Stomach (tissue), 8 donors: ENCODE measurements at regions not wholly inside any gene's neighbourhood (a gene's known extent, or its start where the extent isn't known, plus 50 kb on each side); places are given as distances from the start of the nearest gene placed in this dataset.

ENCODE experiments used
- DNase-seq, 2 donors: peaks; one replicate each; pipeline versions ENCODE4 v3.0.0 to v3.0.0-alpha.2; 2013 to 2019
- H3K27ac ChIP-seq, 5 donors: fragments of 200-600 bp in 4 of 5; sonication (generic) in 4 of 5; one replicate each; pipeline ENCODE4 v1.5.1; 2013 to 2019; ENCODE audit warnings: mild to moderate bottlenecking in 1 of 5, moderate library complexity in 1 of 5
- H3K27me3 ChIP-seq, 3 donors: fragments of 200-600 bp; sonication (generic); one replicate each; pipeline ENCODE4 v1.5.1; 2017 to 2019; ENCODE audit warnings: mixed run types in 1 of 3
- H3K36me3 ChIP-seq, 4 donors: fragments of 200-600 bp; sonication (generic); 1 replicate in 3 of 4; 2 replicates in 1 of 4; pipeline ENCODE4 v1.5.1; 2016 to 2019
- H3K4me1 ChIP-seq, 4 donors: fragments of 200-600 bp; sonication (generic); one replicate each; pipeline ENCODE4 v1.5.1; 2016 to 2019
- H3K4me3 ChIP-seq, 4 donors: fragments of 200-600 bp; sonication (generic) in 3 of 4; one replicate each; pipeline ENCODE4 v1.5.1; 2016 to 2019; ENCODE audit warnings: mild to moderate bottlenecking in 1 of 4
- H3K9me3 ChIP-seq, 4 donors: fragments of 200-600 bp; sonication (generic); one replicate each; pipeline ENCODE4 v1.5.1; 2016 to 2019
- EP300 ChIP-seq: sonication (generic); formaldehyde crosslinking; IDR thresholded peaks from one replicate; pipeline ENCODE4 v1.6.1; 2017; ENCODE audit warnings: antibody characterized with exemption
- POLR2A ChIP-seq, 4 donors: fragments of 450-650 bp; IDR thresholded peaks; one replicate each; pipeline ENCODE4 v1.6.1; 2016; ENCODE audit warnings: antibody characterized with exemption in 4 of 4, control low read depth in 2 of 4, mild to moderate bottlenecking in 1 of 4, moderate library complexity in 1 of 4
- POLR2AphosphoS5 ChIP-seq, 3 donors: sonication (generic); formaldehyde crosslinking; IDR thresholded peaks; one replicate each; pipeline ENCODE4 v1.6.1; 2016; ENCODE audit warnings: antibody characterized with exemption in 3 of 3
- WGBS, 5 donors: extraction: QIAGEN DNeasy Blood & Tissue Kit in 3 of 5; methylation state at CpG; one replicate each; pipeline versions ENCODE4 v1.1.5 to v1.1.7; 2013 to 2018; 5-methylcytosine and 5-hydroxymethylcytosine counted together
- intact Hi-C: fragments of 100-400 bp; cut with DNase I; formaldehyde crosslinking; loops from one replicate; pipeline ENCODE4 v1.15.1; 2023; ENCODE audit warnings: low total_unique reads
- TF ChIP-seq, protein P1 (sequence below), 7 experiments: fragments of 450-650 bp in 4 of 7; fragments of 200-600 bp in 3 of 7; sonication (generic) in 3 of 7; IDR thresholded peaks; one replicate each; pipeline ENCODE4 v1.5.1; 2016 to 2019; ENCODE audit warnings: antibody characterized with exemption in 7 of 7, control low read depth in 2 of 7, mild to moderate bottlenecking in 1 of 7
- donor health status: healthy with polysubstance abuse.
- donor health status: Bipolar disorder and iron deficiency.
- donor health status: healthy.

DNA sequence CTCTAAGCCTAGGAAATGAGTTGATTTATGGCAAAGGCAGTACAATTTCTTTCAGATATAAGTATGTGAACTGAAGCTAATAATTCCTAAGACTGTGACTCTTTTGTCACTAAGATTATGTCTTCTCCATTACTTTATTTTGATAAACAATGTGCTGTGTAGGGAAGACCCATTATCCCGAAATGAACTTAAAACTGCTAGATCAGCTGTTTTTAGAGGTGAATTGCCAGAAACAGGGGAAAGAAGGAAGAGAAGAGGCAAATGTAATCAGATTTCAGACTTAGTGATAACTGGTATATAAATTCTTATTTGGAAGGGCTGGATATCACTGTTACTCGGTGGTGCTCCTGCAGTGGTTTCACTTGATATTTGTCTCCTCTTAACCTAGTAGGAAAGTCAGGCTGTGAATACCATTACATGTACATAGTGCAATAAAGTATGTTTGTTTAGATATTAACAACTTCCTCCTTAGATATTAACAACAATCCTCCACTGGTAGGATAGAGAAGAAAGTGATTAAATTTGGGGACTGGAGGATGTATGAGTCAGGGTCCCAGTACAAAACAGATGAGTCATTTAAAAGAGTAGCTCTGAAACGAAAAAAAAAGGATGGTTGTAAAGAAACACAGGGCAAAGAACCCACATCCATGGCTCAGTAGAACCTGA is 338.5 kb upstream of the KCNH8 start:
- Histone ChIP-seq H3K27me3 (no peaks in the 10 kb centered on the region), H3K4me1 (no peaks in the 10 kb centered on the region), H3K4me3 (no peak overlapping the region), H3K27ac (no peak overlapping the region), H3K9me3 (no peaks in the 10 kb centered on the region), H3K36me3 (no peaks in the 10 kb centered on the region)
- intact Hi-C loops, result no loop called here
- WGBS, 5 donors, result 40 to 64% (median 59%) methylated on average over 3 of the region's 3 CpGs
- no peak for DNase-seq
- TF ChIP-seq EP300 (no peak), POLR2AphosphoS5 (IDR thresholded peaks at IDR 0.05) (no peak), POLR2A (IDR thresholded peaks at IDR 0.05) (no peak)
- TF ChIP-seq, protein P1, sequence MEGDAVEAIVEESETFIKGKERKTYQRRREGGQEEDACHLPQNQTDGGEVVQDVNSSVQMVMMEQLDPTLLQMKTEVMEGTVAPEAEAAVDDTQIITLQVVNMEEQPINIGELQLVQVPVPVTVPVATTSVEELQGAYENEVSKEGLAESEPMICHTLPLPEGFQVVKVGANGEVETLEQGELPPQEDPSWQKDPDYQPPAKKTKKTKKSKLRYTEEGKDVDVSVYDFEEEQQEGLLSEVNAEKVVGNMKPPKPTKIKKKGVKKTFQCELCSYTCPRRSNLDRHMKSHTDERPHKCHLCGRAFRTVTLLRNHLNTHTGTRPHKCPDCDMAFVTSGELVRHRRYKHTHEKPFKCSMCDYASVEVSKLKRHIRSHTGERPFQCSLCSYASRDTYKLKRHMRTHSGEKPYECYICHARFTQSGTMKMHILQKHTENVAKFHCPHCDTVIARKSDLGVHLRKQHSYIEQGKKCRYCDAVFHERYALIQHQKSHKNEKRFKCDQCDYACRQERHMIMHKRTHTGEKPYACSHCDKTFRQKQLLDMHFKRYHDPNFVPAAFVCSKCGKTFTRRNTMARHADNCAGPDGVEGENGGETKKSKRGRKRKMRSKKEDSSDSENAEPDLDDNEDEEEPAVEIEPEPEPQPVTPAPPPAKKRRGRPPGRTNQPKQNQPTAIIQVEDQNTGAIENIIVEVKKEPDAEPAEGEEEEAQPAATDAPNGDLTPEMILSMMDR (IDR thresholded peaks at IDR 0.05), result no peak

DNA sequence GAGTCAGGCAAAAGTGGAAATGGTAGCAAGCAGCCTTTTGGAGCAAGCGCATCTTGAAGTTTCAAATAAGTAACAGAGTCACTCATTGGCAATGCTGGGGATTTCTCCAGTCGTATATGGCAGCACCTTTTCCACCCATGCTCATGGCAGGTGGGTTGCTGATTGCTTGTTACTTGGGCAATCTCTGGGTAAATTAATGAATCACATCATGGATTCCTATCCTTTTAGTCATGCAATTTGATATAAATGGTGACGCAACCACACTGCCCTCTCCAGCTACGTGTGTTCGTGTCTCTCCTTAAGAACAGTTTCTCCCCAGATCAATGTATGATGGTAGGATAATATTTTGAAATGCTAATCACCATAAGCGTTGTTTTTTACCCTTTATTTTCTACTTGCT is 339.9 kb upstream of the KCNH8 start:
- Histone ChIP-seq H3K4me3 (no peak overlapping the region), H3K4me1 (no peaks in the 10 kb centered on the region), H3K36me3 (no peaks in the 10 kb centered on the region), H3K9me3 (no peaks in the 10 kb centered on the region), H3K27ac (no peak overlapping the region), H3K27me3 (no peaks in the 10 kb centered on the region)
- DNase-seq, result no peak
- intact Hi-C loops, result no loop called here
- WGBS, 5 donors, result 88 to 96% (median 91%) methylated on average over 6 of the region's 6 CpGs
- TF ChIP-seq, protein P1 (IDR thresholded peaks at IDR 0.05), result no peak
- TF ChIP-seq POLR2A (IDR thresholded peaks at IDR 0.05) (no peak), EP300 (no peak), POLR2AphosphoS5 (IDR thresholded peaks at IDR 0.05) (no peak)

DNA sequence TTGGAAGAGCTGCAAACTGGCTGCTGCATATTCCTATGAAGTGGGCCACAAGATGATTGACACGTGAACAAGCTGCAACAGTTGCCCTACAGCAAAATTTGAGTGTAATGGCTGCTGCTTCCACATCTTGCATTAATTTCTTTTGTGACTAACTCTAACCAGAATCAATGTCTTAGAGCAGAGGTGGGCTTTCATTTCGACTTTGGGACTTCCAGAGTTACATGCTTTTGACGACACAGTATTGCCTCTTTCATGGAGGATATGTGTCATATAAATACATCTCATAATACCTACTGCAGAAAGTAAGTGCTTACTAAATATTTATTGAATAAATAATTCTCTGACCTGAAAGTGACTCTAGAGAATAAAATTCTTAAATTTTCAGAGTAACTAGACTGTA is 340.7 kb upstream of the KCNH8 start:
- Histone ChIP-seq H3K4me3 (no peak overlapping the region), H3K4me1 (no peaks in the 10 kb centered on the region), H3K27me3 (no peaks in the 10 kb centered on the region), H3K36me3 (no peaks in the 10 kb centered on the region), H3K9me3 (no peaks in the 10 kb centered on the region), H3K27ac (no peak overlapping the region)
- no peak for TF ChIP-seq EP300
- TF ChIP-seq, protein P1 (IDR thresholded peaks at IDR 0.05), result no peak
- TF ChIP-seq POLR2AphosphoS5 (IDR thresholded peaks at IDR 0.05), result no peak
- no peak for TF ChIP-seq POLR2A (IDR thresholded peaks at IDR 0.05)
- no peak for DNase-seq
- WGBS, 5 donors, result 65 to 83% (median 77%) methylated on average over 3 of the region's 3 CpGs
- intact Hi-C loops, result no loop called here

DNA sequence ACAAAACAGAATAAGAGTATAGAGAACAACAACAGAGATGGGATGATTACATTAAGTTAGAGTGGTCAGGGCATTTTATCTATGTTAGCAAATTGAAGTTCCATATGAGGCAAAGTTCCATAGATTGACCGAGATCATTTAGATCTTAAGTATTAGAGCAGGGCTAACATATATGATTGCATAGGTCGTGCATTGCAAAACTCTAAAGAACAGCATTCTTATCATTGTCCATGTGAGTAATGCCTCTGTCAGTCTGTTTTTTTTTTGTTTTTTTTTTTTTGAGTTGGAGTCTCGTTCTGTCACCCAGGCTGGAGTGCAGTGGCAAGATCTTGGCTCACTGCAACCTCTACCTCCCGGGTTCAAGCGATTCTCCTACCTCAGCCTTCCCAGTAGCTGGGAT is 341.7 kb upstream of the KCNH8 start:
- Histone ChIP-seq H3K4me3 (no peak overlapping the region), H3K36me3 (no peaks in the 10 kb centered on the region), H3K27ac (no peak overlapping the region), H3K9me3 (no peaks in the 10 kb centered on the region), H3K27me3 (no peaks in the 10 kb centered on the region), H3K4me1 (no peaks in the 10 kb centered on the region)
- intact Hi-C loops, result no loop called here
- no peak for DNase-seq
- WGBS, 5 donors, result 76 to 82% (median 80%) methylated on average over 5 of the region's 5 CpGs
- no peak for TF ChIP-seq POLR2AphosphoS5 (IDR thresholded peaks at IDR 0.05)

DNA sequence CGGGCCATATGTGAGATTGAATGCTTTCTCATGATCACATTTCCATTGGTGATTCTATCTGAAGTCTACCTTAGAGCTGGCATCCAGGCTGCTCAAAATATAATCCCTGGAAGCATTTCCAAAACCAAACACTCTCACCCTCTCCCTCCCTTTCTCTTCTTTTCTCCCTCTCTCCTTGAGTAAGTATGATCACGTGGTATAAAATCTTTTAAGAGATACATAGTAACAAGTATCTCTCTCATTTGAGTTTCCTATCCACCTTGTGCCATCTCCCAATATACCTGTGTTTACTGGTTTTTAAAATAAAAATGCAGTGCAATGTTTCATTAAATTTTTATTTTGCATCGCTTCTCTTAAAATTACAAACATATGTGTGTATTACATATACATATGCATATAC is 350.9 kb upstream of the KCNH8 start:
- H3K4me1 ChIP-seq, result no peaks in the 10 kb centered on the region
- no peaks in the 10 kb centered on the region for H3K27me3 ChIP-seq
- no peak overlapping the region for H3K27ac ChIP-seq
- DNase-seq, result no peak
- H3K9me3 ChIP-seq, result no peaks in the 10 kb centered on the region
- 86 to 95% (median 93%) methylated on average over 3 of the region's 3 CpGs for WGBS, 5 donors
- no peaks in the 10 kb centered on the region for H3K36me3 ChIP-seq
- TF ChIP-seq POLR2A (IDR thresholded peaks at IDR 0.05) (no peak), POLR2AphosphoS5 (IDR thresholded peaks at IDR 0.05) (no peak), EP300 (no peak)
- TF ChIP-seq, protein P1 (IDR thresholded peaks at IDR 0.05), result no peak
- no peak overlapping the region for H3K4me3 ChIP-seq
- intact Hi-C loops, result no loop called here
